Panc1 (cell line): ENCODE measurements at regions not wholly inside any gene's neighbourhood (a gene's known extent, or its start where the extent isn't known, plus 50 kb on each side); places are given as distances from the start of the nearest gene placed in this dataset.

ENCODE experiments used
- POLR2AphosphoS5 ChIP-seq: IDR thresholded peaks from 2 replicates; pipeline ENCODE4 v1.6.1; 2012; ENCODE audit warnings: mild to moderate bottlenecking, low read depth, low read length, moderate library complexity
- REST ChIP-seq, 2 experiments: IDR thresholded peaks; 2 replicates each; pipeline ENCODE4 v1.6.1; 2011 to 2012; ENCODE audit warnings: low read depth in 2 of 2, control low read depth in 1 of 2, low read length in 1 of 2, mild to moderate bottlenecking in 1 of 2, moderate library complexity in 1 of 2; ENCODE audit not compliant: insufficient read depth in 1 of 2
- TF ChIP-seq, protein P1 (sequence below): fragments of 450-650 bp; IDR thresholded peaks from 2 replicates; pipeline ENCODE4 v1.5.1; 2017; ENCODE audit warnings: mild to moderate bottlenecking

- TF ChIP-seq, protein P1, sequence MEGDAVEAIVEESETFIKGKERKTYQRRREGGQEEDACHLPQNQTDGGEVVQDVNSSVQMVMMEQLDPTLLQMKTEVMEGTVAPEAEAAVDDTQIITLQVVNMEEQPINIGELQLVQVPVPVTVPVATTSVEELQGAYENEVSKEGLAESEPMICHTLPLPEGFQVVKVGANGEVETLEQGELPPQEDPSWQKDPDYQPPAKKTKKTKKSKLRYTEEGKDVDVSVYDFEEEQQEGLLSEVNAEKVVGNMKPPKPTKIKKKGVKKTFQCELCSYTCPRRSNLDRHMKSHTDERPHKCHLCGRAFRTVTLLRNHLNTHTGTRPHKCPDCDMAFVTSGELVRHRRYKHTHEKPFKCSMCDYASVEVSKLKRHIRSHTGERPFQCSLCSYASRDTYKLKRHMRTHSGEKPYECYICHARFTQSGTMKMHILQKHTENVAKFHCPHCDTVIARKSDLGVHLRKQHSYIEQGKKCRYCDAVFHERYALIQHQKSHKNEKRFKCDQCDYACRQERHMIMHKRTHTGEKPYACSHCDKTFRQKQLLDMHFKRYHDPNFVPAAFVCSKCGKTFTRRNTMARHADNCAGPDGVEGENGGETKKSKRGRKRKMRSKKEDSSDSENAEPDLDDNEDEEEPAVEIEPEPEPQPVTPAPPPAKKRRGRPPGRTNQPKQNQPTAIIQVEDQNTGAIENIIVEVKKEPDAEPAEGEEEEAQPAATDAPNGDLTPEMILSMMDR: no peak
- TF ChIP-seq POLR2AphosphoS5 (no peak), REST (IDR thresholded peaks at IDR 0.05; ENCODE audit: insufficient read depth in 1 of 2, low read depth in 2 of 2, low read length in 1 of 2) (no peak)
Measured at GRCh38 chr14:29350496-29350895, 577.2 kb downstream of the PRKD1 start.
